8988T (cell line): ENCODE measurements at regions not wholly inside any gene's neighbourhood (a gene's known extent, or its start where the extent isn't known, plus 50 kb on each side); places are given as distances from the start of the nearest gene placed in this dataset.

Source experiments
- DNase-seq: peaks from one replicate; pipeline ENCODE4 v3.0.0; 2011

DNA sequence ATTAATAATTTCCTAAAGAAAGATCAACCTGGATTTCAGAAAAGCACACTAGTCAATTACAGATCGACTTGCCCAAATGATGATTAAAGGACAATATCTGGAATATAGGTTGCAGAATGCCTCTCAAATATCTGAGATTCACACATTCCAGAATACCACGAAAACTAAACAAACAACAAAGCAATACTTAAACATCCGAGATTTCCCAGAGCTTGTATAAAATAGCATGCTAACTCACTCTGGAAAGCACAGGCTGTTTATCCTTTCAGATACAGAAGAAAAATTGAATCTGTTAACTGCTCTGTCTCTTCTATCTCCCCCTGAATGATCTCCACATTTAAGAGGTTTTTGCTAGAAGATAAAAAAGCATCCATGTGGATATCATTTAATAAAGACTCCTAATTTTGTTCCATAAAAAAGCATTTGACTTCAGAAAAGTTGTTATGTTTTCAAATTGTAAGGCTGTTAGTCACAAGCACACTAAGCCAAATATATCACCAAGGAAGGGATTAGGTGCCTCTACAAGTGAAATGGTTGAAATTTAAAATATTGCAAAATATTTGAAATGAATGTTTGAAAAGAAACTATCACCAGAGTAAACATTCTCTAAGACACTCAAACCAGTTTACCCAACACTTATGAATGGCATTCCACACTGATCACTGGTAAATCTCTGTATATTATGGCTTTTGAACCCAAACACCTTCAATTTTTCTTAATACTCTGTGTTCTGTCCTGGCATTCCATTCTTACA, 865.1 kb upstream of the ADAMTS5 start:
- DNase-seq = no peak

DNA sequence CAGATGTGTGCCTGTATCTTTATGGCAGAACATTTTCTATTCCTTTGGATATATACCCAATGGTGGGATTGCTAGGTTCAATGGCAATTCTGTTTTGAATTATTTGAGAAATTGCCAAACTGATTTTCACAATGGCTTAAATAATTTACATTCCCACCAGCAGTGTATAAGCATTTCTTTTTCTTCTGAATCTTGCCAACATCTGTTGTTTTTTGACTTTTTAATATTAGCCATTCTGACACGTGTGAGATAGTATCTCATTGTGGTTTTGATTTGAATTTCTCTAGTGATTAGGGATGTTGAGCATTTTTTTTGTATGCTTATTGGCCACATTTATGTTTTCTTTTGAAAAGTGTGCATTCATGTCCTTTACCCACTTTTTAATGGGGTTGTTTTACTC, 864.3 kb upstream of the ADAMTS5 start:
- DNase-seq = no peak

DNA sequence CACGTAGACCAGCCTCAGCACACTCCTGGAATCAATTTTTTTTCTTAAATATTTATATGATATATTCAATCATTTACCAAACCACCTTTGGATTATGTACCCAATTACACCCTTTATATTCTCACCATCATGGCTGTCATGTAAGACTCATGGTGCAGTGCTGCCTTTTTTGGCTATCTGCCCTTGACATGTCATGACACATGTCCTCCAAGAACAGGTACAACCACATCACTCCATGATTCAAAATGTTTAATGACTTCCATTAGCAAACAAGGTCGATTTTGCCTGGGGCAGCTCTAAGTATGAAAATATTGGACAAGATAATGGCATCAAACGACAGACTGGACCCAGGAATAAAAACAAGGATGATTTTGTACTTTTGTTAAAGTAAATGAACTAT, 861.1 kb upstream of the ADAMTS5 start:
- no peak for DNase-seq

DNA sequence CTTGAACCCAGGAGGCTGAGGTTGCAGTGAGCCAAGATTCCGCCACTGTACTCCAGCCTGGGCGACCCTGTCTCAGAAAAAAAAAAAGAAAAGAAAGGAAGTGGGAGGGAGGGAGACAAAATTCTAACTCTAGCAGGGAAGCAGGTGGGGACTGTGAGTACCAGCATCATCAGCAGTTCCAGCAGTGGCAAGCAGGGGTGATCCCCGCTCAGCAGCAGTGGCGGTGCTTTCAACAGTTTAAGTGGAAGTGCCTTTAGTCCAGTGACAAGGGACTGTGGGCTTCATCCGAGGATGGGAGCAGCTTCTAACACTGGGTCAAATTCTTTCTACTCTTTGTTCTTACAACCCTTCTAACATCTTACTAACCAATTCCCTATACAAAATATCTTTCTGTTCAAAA, 858.1 kb upstream of the ADAMTS5 start:
- no peak for DNase-seq

- no peak for DNase-seq
These were observed 856.8 kb upstream of the ADAMTS5 start for GRCh38 chr21:27823652-27824201.

DNA sequence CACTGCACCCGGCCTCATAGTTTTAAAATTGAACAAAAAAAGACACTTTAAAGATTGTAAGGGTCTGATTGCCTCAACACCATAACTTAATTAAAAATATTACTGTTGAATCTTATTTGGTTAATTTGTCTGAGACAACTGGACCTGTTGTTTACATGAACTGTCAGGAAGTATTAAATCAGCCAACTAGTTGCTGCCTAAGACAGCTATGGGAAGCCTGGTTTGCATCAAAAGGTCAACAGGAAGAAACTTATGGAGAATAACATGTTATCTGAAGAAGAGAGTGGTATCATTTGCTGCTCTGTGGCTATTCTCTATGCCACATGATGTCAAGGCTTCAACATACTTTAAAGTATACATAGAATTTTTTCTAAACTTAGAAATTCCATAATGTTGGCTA, 853.5 kb upstream of the ADAMTS5 start:
- DNase-seq = no peak

DNA sequence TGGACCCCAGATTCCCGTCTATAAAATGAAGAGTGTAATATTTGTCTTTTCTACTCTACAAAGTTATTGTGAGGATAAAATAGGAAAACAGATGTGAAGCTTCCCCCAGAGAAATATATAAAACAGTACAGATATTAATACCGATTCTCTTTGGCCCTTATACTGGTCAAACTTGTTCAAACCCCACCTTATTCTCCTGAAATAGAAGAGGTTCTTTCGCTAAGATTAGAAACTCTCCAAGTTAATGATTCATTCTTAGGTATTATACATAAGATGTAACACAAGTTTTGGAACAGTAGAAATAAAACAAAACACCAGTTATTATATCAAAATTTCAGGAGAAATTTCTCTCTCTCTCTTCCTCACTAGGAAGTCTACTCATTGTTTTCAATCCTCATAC, 852.4 kb upstream of the ADAMTS5 start:
- DNase-seq = no peak

- no peak for DNase-seq
These were observed 852.0 kb upstream of the ADAMTS5 start for GRCh38 chr21:27818847-27819246.

DNA sequence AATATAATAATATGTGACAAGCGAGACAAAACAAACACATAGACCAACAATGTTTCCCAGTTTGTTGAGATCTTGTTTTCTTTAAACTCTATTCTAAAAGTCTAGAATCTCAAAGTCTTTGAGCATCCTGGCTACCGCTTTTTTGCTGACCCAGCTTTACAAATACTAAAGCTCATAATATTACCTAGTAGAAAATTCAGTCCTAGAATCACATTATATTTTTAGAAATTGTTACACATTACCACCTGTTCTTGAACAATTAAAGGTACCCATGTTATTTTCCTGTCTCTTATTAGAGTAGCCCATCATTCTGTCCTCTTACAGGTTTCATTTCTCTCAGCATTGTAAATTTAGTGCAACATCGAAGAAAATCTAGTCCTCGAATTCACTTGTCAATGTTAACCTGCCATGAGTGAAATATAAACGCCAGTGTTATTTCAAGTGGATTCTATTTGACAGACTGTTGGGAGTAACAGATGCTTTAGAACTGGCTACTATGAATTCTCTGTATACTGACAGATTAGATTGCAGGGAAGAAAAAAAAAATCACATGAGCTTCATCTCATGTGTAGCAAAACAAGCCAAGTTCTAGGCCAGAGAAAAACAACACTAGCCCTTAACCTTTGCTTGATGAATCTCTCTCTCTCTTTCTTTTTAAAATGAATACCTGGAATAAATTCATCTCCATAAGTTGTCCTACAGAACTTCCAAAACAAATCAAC, 851.2 kb upstream of the ADAMTS5 start:
- no peak for DNase-seq

DNA sequence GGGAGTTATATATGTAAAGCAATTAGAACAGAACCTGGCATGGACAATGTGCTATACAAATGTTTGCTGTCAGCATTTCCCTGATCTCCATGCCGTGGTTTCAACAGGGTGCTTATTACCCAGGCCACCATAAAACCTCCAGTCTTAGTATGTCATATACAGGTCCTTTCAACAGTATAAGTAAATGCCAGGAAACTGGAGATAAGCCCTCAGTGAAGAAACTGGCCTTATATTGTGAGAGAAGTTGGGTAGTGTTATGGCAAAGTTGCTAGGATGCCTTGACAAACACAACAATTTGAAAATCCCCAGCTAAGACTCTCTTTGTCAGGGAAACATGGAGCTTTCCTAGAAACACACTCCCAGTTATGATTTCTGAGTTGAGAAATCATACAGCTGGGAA, 850.2 kb upstream of the ADAMTS5 start:
- no peak for DNase-seq

- DNase-seq = no peak
These were observed 849.4 kb upstream of the ADAMTS5 start for GRCh38 chr21:27816301-27816700.

DNA sequence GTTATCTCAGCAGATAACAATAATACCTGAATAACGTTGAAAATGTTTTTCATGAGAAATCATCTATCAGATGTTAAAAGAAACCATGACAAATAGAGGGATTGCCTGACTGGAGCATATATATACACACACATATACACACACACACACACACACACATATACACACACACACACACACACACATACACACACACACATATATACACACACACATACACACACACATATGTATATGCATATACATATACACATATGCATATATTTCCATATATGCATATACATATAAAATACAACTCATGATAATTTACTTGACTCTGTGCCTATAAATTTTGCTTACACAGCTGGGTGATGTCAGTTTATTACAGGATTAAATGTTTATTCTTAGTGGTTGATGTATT, 847.3 kb upstream of the ADAMTS5 start:
- no peak for DNase-seq

- DNase-seq = no peak
These were observed 846.9 kb upstream of the ADAMTS5 start for GRCh38 chr21:27813750-27814149.

DNA sequence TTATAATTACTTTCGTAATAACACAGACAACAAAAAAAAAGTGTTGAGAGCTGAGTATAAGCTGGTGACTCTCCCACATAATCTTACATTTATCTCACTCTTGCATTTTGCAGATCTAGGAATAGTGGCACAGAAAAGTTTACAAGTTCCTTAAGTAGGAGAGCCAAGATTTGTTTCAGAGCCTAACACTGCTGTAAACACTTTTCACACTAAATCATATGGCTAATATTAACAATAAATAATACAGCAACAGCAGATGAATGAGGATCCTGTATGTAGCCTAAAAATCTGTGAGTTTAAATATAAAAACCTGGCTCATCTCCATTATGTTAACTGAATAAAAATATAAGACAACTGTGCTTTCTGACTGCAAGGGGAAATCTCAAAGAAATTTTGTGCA, 846.5 kb upstream of the ADAMTS5 start:
- no peak for DNase-seq

- DNase-seq = no peak
These were observed 845.4 kb upstream of the ADAMTS5 start for GRCh38 chr21:27812279-27812678.

DNA sequence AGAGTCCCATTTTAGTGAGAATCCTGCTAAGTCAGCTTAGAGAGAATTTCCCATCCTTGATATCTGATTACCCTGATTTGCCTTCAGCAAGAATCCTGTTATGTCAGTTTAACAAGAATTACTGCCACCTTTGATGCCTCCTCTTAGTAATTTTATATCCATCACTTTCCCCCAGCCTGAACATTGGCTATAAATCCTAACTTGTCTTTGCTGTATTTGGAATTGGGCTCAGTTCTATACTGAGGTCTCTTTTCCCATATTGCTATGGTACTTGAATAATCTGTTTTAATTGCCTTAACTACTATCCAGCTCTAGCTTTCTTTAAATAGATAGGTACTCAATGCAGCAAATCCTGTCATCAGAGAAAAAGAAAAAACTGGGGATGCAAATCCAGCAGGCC, 842.0 kb upstream of the ADAMTS5 start:
- no peak for DNase-seq

DNA sequence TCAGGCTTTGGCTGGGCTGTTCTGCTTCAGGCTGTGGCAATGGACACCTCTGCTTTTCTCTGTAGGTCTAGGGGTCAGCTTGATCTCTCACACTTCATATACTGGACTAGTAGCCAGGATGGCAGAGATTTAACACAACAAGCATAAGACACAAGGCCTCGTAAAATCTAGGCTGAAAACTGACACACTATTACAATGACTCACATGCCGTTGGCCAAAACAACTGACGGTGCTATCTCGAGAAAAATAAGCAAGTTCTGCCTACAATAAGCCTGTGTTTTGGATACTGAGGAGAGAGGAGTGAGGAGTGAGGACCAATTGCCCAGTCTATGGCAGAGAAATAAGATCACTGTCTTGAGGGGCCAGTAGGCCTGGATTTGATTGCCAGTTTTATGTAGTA, 840.7 kb upstream of the ADAMTS5 start:
- DNase-seq = no peak

- DNase-seq = no peak
These were observed 839.4 kb upstream of the ADAMTS5 start for GRCh38 chr21:27806281-27806680.

DNA sequence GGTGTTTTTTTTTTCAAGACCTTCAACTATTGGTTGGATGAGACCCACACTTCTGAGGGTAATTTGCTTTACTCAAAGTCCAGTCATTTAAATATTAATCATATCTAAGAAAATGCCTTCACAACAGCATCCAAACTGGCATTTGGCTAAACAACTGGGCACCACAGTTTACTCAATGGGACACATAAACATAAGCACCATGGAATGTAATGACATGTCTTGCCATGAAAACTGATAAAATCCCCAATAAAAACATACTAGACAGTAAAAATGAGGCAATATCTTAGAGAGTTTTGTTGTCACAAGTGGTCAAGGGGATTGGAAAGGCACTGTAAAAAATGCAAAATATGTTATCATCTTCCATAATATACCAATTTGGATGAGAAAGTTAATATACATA, 838.8 kb upstream of the ADAMTS5 start:
- DNase-seq = no peak

- no peak for DNase-seq
These were observed 837.6 kb upstream of the ADAMTS5 start for GRCh38 chr21:27804515-27804914.

- no peak for DNase-seq
These were observed 836.7 kb upstream of the ADAMTS5 start for GRCh38 chr21:27803571-27803970.

- DNase-seq = no peak
These were observed 836.1 kb upstream of the ADAMTS5 start for GRCh38 chr21:27802816-27803475.

DNA sequence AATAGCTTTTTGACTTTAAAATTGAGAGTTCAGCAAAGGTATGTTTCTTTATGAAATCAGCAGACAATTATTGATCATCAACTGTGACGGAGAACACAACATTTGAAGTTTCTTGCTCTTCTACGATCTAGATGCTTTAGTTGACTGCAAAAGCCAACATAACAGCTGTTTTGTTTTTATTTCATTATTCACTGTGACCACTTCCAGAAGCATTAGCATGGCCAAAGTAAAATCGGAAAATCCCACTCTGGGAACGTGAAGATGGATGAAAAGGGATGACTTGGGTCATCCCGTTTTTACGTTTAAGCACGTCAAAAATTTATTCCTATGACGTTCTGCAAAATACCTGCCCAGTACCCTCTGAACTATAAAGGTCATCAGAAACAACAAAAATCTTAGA, 833.0 kb upstream of the ADAMTS5 start:
- no peak for DNase-seq

GRCh38 chr21:27796106-27796505, 829.2 kb upstream of the ADAMTS5 start:
- no peak for DNase-seq
